SK-MEL-5 (cell line): ENCODE measurements at regions not wholly inside any gene's neighbourhood (a gene's known extent, or its start where the extent isn't known, plus 50 kb on each side); places are given as distances from the start of the nearest gene placed in this dataset.
"Not testable (repeated sequence)": the region's sequence is repeated elsewhere in the genome, so short reads cannot be mapped to it uniquely, and the experiment has no call there.

ENCODE experiments used
- DNase-seq: peaks from one replicate; pipeline ENCODE4 v3.0.0-alpha.2; 2016; ENCODE audit warnings: low read depth, low spot score
- in situ Hi-C: cut with HindIII; loops from 2 replicates; pipeline ENCODE4 v1.10.0; 2016; ENCODE audit warnings: low sequenced_read_pairs, high pct_unique_total_duplicates, low pct_unique_long_range_greater_than_20kb

- in situ Hi-C loops, result no loop called here
- DNase-seq, result peak; percentile 42
Observed at GRCh38 chr5:86118542-86118941, 499.2 kb upstream of the COX7C start.

GRCh38 chr5:86124333-86124732 lies 493.4 kb upstream of the COX7C start:
- in situ Hi-C loops, result no loop called here
- DNase-seq, result no peak

- in situ Hi-C loops, result no loop called here
- DNase-seq, result no peak
Observed at GRCh38 chr5:86125731-86126601, 491.8 kb upstream of the COX7C start.

- DNase-seq, result no peak
- in situ Hi-C loops, result no loop called here
Observed at GRCh38 chr5:86127696-86128095, 490.0 kb upstream of the COX7C start.

- in situ Hi-C loops, result no loop called here
Observed at GRCh38 chr5:86129009-86129408, 488.7 kb upstream of the COX7C start.

GRCh38 chr5:86137297-86137696 lies 480.4 kb upstream of the COX7C start:
- in situ Hi-C loops, result no loop called here
- no peak for DNase-seq

More at GRCh38 chr5:86129009-86129408, 488.7 kb upstream of the COX7C start:
- no peak for DNase-seq

- DNase-seq, result no peak
- in situ Hi-C loops, result no loop called here
Observed at GRCh38 chr5:86143837-86144236, 473.9 kb upstream of the COX7C start.

GRCh38 chr5:86152988-86153560 lies 464.7 kb upstream of the COX7C start:
- DNase-seq, result peak; percentile 7

GRCh38 chr5:86155796-86156195 lies 461.9 kb upstream of the COX7C start:
- in situ Hi-C loops, result no loop called here
- DNase-seq, result no peak

More at GRCh38 chr5:86152988-86153560, 464.7 kb upstream of the COX7C start:
- in situ Hi-C loops, result no loop called here

- DNase-seq, result no peak
- in situ Hi-C loops, result no loop called here
Observed at GRCh38 chr5:86170194-86170593, 447.5 kb upstream of the COX7C start.

GRCh38 chr5:86175224-86175623 lies 442.5 kb upstream of the COX7C start:
- in situ Hi-C loops, result no loop called here
- DNase-seq, result no peak

- no peak for DNase-seq
- in situ Hi-C loops, result no loop called here
Observed at GRCh38 chr5:86199287-86199686, 418.5 kb upstream of the COX7C start.

- in situ Hi-C loops, result no loop called here
Observed at GRCh38 chr5:86228147-86228546, 389.6 kb upstream of the COX7C start.

GRCh38 chr5:86232246-86232645 lies 385.5 kb upstream of the COX7C start:
- in situ Hi-C loops, result no loop called here
- DNase-seq, result no peak

More at GRCh38 chr5:86228147-86228546, 389.6 kb upstream of the COX7C start:
- no peak for DNase-seq

GRCh38 chr5:86244153-86244552 lies 373.6 kb upstream of the COX7C start:
- in situ Hi-C loops, result no loop called here
- no peak for DNase-seq

- DNase-seq, result no peak
- in situ Hi-C loops, result no loop called here
Observed at GRCh38 chr5:86257871-86258270, 359.9 kb upstream of the COX7C start.

GRCh38 chr5:86284400-86285190 lies 333.1 kb upstream of the COX7C start:
- DNase-seq, result not testable (repeated sequence)

GRCh38 chr5:86287437-86287836 lies 330.3 kb upstream of the COX7C start:
- in situ Hi-C loops, DNase-seq: not testable (repeated sequence)

More at GRCh38 chr5:86284400-86285190, 333.1 kb upstream of the COX7C start:
- in situ Hi-C loops, result not testable (repeated sequence)
